ENCODE measurements at regions not wholly inside any gene's neighbourhood (a gene's known extent, or its start where the extent isn't known, plus 50 kb on each side); places are given as distances from the start of the nearest gene placed in this dataset.
"Not testable (repeated sequence)": the region's sequence is repeated elsewhere in the genome, so short reads cannot be mapped to it uniquely, and the experiment has no call there.

- Histone ChIP-seq H3K4me1 (no peaks in the 10 kb centered on the region), H3K9me3 (no peaks in the 10 kb centered on the region), H3K27ac (no peak overlapping the region), H3K27me3 (no peaks in the 10 kb centered on the region), H3K4me3 (no peak overlapping the region), H3K36me3 (no peaks in the 10 kb centered on the region)
- intact Hi-C loops (cut with DNase I; ENCODE audit: low total_unique reads): no loop called here
- no peak for DNase-seq
- TF ChIP-seq POLR2A (IDR thresholded peaks at IDR 0.05) (no peak), CTCF (IDR thresholded peaks at IDR 0.05) (no peak)
Observed at GRCh38 chr3:22441711-22442110, 690.7 kb upstream of the ZNF385D start.

GRCh38 chr3:22443571-22444233 lies 692.7 kb upstream of the ZNF385D start:
- Histone ChIP-seq H3K27ac (no peak overlapping the region), H3K4me1 (no peaks in the 10 kb centered on the region), H3K9me3 (no peaks in the 10 kb centered on the region), H3K36me3 (no peaks in the 10 kb centered on the region), H3K4me3 (no peak overlapping the region), H3K27me3 (no peaks in the 10 kb centered on the region)
- no peak for DNase-seq
- TF ChIP-seq CTCF (IDR thresholded peaks at IDR 0.05) (no peak), POLR2A (IDR thresholded peaks at IDR 0.05) (no peak)
- intact Hi-C loops (cut with DNase I; ENCODE audit: low total_unique reads): no loop called here

GRCh38 chr3:22445336-22445735 lies 694.3 kb upstream of the ZNF385D start:
- H3K9me3 ChIP-seq; intact Hi-C loops (cut with DNase I; ENCODE audit: low total_unique reads); DNase-seq; H3K4me3 ChIP-seq; H3K36me3 ChIP-seq; H3K27me3 ChIP-seq; H3K27ac ChIP-seq; H3K4me1 ChIP-seq: not testable (repeated sequence)

- Histone ChIP-seq H3K36me3 (no peaks in the 10 kb centered on the region), H3K27me3 (no peaks in the 10 kb centered on the region), H3K27ac (no peak overlapping the region), H3K4me3 (no peak overlapping the region), H3K9me3 (no peaks in the 10 kb centered on the region), H3K4me1 (no peaks in the 10 kb centered on the region)
- no peak for DNase-seq
- intact Hi-C loops (cut with DNase I; ENCODE audit: low total_unique reads): no loop called here
- TF ChIP-seq CTCF (IDR thresholded peaks at IDR 0.05) (no peak), POLR2A (IDR thresholded peaks at IDR 0.05) (no peak)
Observed at GRCh38 chr3:22450786-22451400, 699.9 kb upstream of the ZNF385D start.

GRCh38 chr3:22451501-22451900 lies 700.5 kb upstream of the ZNF385D start:
- no peak for TF ChIP-seq POLR2A (IDR thresholded peaks at IDR 0.05)
- TF ChIP-seq CTCF (IDR thresholded peaks at IDR 0.05): no peak
- Histone ChIP-seq H3K27me3 (no peaks in the 10 kb centered on the region), H3K27ac (no peak overlapping the region), H3K4me1 (no peaks in the 10 kb centered on the region), H3K4me3 (no peak overlapping the region), H3K9me3 (no peaks in the 10 kb centered on the region), H3K36me3 (no peaks in the 10 kb centered on the region)
- DNase-seq: no peak
- intact Hi-C loops (cut with DNase I; ENCODE audit: low total_unique reads): no loop called here
